BLaER1 treated with 17β-estradiol and CSF1 and Interleukin-3, amounts not matched to agents 10 nM and 100 nM (cell line): ENCODE measurements at regions not wholly inside any gene's neighbourhood (a gene's known extent, or its start where the extent isn't known, plus 50 kb on each side); places are given as distances from the start of the nearest gene placed in this dataset.

Experiments used
- H3K27ac ChIP-seq, 11 experiments: shearing (Covaris generic); formaldehyde crosslinking; 2 replicates each; pipeline ENCODE4 v1.8.1; 2022
- H3K27me3 ChIP-seq, 11 experiments: shearing (Covaris generic); formaldehyde crosslinking; 2 replicates each; pipeline ENCODE4 v1.8.1; 2022
- H3K36me3 ChIP-seq, 11 experiments: shearing (Covaris generic); formaldehyde crosslinking; 2 replicates each; pipeline ENCODE4 v1.8.1; 2022
- H3K4me1 ChIP-seq, 10 experiments: shearing (Covaris generic); formaldehyde crosslinking; 2 replicates each; pipeline ENCODE4 v1.8.1; 2022
- H3K4me2 ChIP-seq, 11 experiments: shearing (Covaris generic); formaldehyde crosslinking; 2 replicates each; pipeline ENCODE4 v1.8.1; 2022
- H3K4me3 ChIP-seq, 10 experiments: shearing (Covaris generic); formaldehyde crosslinking; 2 replicates each; pipeline ENCODE4 v1.8.1; 2022
- H3K9ac ChIP-seq, 11 experiments: shearing (Covaris generic); formaldehyde crosslinking; 2 replicates each; pipeline ENCODE4 v1.8.1; 2022
- H3K9me3 ChIP-seq, 11 experiments: shearing (Covaris generic); formaldehyde crosslinking; replicated peaks in 1 of 11; 2 replicates each; pipeline ENCODE4 v1.8.1; 2022
- H4K20me1 ChIP-seq, 11 experiments: shearing (Covaris generic); formaldehyde crosslinking; 2 replicates each; pipeline ENCODE4 v1.8.1; 2022
- Cebpa-rat ChIP-seq, 11 experiments: shearing (Covaris generic); IDR thresholded peaks; 2 replicates each; pipeline ENCODE4 v1.8.1; 2022

DNA sequence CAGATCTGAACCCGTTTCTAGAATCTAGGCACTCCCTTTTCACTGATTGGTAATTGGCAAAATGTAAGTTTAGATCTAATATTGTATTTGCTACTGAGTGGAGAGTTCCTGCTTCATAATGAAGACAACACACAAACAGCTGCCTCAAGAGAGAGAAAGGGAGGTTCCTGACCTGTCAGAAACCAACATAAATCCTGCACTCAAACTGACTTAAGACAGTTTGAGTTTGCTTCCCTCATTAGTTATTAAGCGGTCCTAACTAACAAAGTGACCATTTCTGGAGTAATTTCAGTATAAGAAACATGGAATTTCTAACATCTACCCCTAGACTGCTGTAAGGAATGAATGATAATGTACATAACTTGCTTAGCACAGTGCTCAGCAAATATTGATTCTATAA, 191.2 kb downstream of the METTL4 start:
- Histone ChIP-seq H3K4me2 (no peak overlapping the region), H3K36me3 (no peaks in the 10 kb centered on the region), H3K4me1 (peaks cover 0 to 3% (median 1%) of the 10 kb centered on the region in 10 experiments; a peak in 14 of 20 replicates), H3K9ac (no peak overlapping the region), H3K27ac (no peak overlapping the region), H4K20me1 (no peaks in the 10 kb centered on the region), H3K4me3 (no peak overlapping the region), H3K9me3 (peaks cover 0 to 25% (median 12%) of the 10 kb centered on the region in 11 experiments; a peak in 13 of 22 replicates), H3K27me3 (no peaks in the 10 kb centered on the region)
- no peak for TF ChIP-seq Cebpa-rat (IDR thresholded peaks at IDR 0.05)

GRCh38 chr18:2381539-2381938, 189.8 kb downstream of the METTL4 start:
- no peak overlapping the region for H3K9ac ChIP-seq
- no peaks in the 10 kb centered on the region for H3K27me3 ChIP-seq
- H3K9me3 ChIP-seq, result peaks cover 0 to 33% (median 18%) of the 10 kb centered on the region in 11 experiments; a peak in 17 of 22 replicates
- no peak for TF ChIP-seq Cebpa-rat (IDR thresholded peaks at IDR 0.05)
- H3K4me1 ChIP-seq, result peaks cover 0 to 13% (median 9%) of the 10 kb centered on the region in 10 experiments; a peak in 15 of 20 replicates
- no peaks in the 10 kb centered on the region for H3K36me3 ChIP-seq
- H3K4me3 ChIP-seq, result no peak overlapping the region
- H3K4me2 ChIP-seq, result no peak overlapping the region
- no peaks in the 10 kb centered on the region for H4K20me1 ChIP-seq
- H3K27ac ChIP-seq, result no peak overlapping the region

GRCh38 chr18:2387588-2387987, 183.7 kb downstream of the METTL4 start:
- no peak overlapping the region for H3K4me2 ChIP-seq
- H3K36me3 ChIP-seq, result no peaks in the 10 kb centered on the region
- peaks cover 11 to 44% (median 23%) of the 10 kb centered on the region in 11 experiments; a peak in 19 of 22 replicates for H3K9me3 ChIP-seq
- no peaks in the 10 kb centered on the region for H4K20me1 ChIP-seq
- TF ChIP-seq Cebpa-rat (IDR thresholded peaks at IDR 0.05), result no peak
- no peak overlapping the region for H3K27ac ChIP-seq
- no peak overlapping the region for H3K4me3 ChIP-seq
- H3K9ac ChIP-seq, result no peak overlapping the region
- H3K4me1 ChIP-seq, result peaks cover 0 to 13% (median 9%) of the 10 kb centered on the region in 10 experiments; a peak in 15 of 20 replicates
- no peaks in the 10 kb centered on the region for H3K27me3 ChIP-seq

DNA sequence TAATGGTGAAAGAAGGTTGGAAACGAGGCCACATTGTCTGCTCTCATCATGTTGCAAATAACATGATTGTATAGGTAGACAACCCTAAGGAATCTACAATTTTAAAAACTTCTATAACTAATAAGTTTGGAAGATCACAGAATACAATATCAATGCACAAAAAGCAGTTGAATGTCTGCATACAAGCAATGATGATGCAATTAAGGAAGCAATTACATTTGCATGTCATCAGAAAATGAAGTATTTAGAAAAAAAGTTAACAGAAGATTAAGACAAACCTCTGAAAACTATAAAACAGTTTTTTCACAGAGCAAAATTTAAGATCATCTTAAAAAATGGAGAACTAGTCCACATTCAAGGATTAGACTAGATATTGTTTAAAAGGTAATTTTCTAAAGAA, 181.1 kb downstream of the METTL4 start:
- H3K4me3 ChIP-seq, result no peak overlapping the region
- no peak overlapping the region for H3K4me2 ChIP-seq
- TF ChIP-seq Cebpa-rat (IDR thresholded peaks at IDR 0.05), result no peak
- no peaks in the 10 kb centered on the region for H3K36me3 ChIP-seq
- H4K20me1 ChIP-seq, result no peaks in the 10 kb centered on the region
- no peak overlapping the region for H3K27ac ChIP-seq
- peaks cover 0 to 22% (median 18%) of the 10 kb centered on the region in 10 experiments; a peak in 16 of 20 replicates for H3K4me1 ChIP-seq
- peaks cover 11 to 45% (median 21%) of the 10 kb centered on the region in 11 experiments; a peak in 19 of 22 replicates for H3K9me3 ChIP-seq
- H3K9ac ChIP-seq, result no peak overlapping the region
- H3K27me3 ChIP-seq, result no peaks in the 10 kb centered on the region

DNA sequence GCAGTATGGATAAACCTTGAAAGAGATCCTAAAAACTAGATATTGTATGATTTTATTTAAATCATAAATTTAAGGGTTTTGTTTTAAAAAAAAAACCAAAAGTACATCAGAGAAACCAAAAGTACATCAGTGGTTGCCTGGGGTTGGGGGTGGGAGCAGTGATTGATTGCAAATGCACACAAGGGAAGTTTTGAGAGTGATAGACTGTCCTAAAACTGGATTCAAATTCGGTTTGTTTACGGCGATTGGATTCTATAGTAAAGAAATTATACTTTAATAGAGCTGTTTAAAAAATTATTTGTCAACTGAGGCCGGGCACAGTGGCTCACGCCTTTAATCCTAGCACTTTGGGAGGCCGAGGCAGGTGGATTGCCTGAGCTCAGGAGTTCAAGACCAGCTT, 179.8 kb downstream of the METTL4 start:
- no peaks in the 10 kb centered on the region for H4K20me1 ChIP-seq
- H3K36me3 ChIP-seq, result no peaks in the 10 kb centered on the region
- no peak for TF ChIP-seq Cebpa-rat (IDR thresholded peaks at IDR 0.05)
- no peaks in the 10 kb centered on the region for H3K27me3 ChIP-seq
- no peak overlapping the region for H3K4me2 ChIP-seq
- no peak overlapping the region for H3K9ac ChIP-seq
- peaks cover 0 to 20% (median 13%) of the 10 kb centered on the region in 10 experiments; a peak in 12 of 20 replicates for H3K4me1 ChIP-seq
- no peak overlapping the region for H3K27ac ChIP-seq
- H3K4me3 ChIP-seq, result no peak overlapping the region
- H3K9me3 ChIP-seq, result peaks cover 11 to 36% (median 19%) of the 10 kb centered on the region in 11 experiments; a peak in 18 of 22 replicates

- Histone ChIP-seq H3K9me3 (peaks cover 5 to 29% (median 14%) of the 10 kb centered on the region in 11 experiments; a peak in 17 of 22 replicates), H3K9ac (no peak overlapping the region), H4K20me1 (no peaks in the 10 kb centered on the region), H3K4me3 (no peak overlapping the region), H3K4me2 (no peak overlapping the region), H3K36me3 (no peaks in the 10 kb centered on the region), H3K4me1 (peaks cover 0 to 20% (median 13%) of the 10 kb centered on the region in 10 experiments; a peak in 12 of 20 replicates), H3K27me3 (no peaks in the 10 kb centered on the region), H3K27ac (no peak overlapping the region)
- no peak for TF ChIP-seq Cebpa-rat (IDR thresholded peaks at IDR 0.05)
Measured at GRCh38 chr18:2392446-2392845, 178.9 kb downstream of the METTL4 start.

GRCh38 chr18:2394684-2395083, 176.6 kb downstream of the METTL4 start:
- Histone ChIP-seq H3K27ac (no peak overlapping the region), H3K4me2 (peak overlapping the region; percentile 1 to 76 (median 47); a peak in 16 of 22 replicates), H3K4me3 (no peak overlapping the region; a peak in 1 of 20 replicates), H3K9me3 (peaks cover 0 to 15% (median 0%) of the 10 kb centered on the region in 11 experiments; a peak in 3 of 22 replicates), H3K36me3 (no peaks in the 10 kb centered on the region), H3K9ac (peak overlapping the region in 2 of 11 experiments; percentile 15 to 18; a peak in 2 of 22 replicates), H4K20me1 (no peaks in the 10 kb centered on the region), H3K27me3 (no peaks in the 10 kb centered on the region), H3K4me1 (peaks cover 0 to 20% (median 13%) of the 10 kb centered on the region in 10 experiments; a peak in 12 of 20 replicates)
- TF ChIP-seq Cebpa-rat (IDR thresholded peaks at IDR 0.05), result no peak

- Histone ChIP-seq H3K9ac (no peak overlapping the region), H4K20me1 (no peaks in the 10 kb centered on the region), H3K4me3 (no peak overlapping the region), H3K9me3 (peaks cover 0 to 15% (median 0%) of the 10 kb centered on the region in 11 experiments; a peak in 3 of 22 replicates), H3K36me3 (no peaks in the 10 kb centered on the region), H3K4me1 (peaks cover 0 to 20% (median 13%) of the 10 kb centered on the region in 10 experiments; a peak in 13 of 20 replicates), H3K4me2 (peak overlapping the region in 8 of 11 experiments; percentile 13 to 76 (median 58); a peak in 15 of 22 replicates), H3K27me3 (no peaks in the 10 kb centered on the region), H3K27ac (no peak overlapping the region)
- no peak for TF ChIP-seq Cebpa-rat (IDR thresholded peaks at IDR 0.05)
Measured at GRCh38 chr18:2395427-2396161, 175.7 kb downstream of the METTL4 start.

DNA sequence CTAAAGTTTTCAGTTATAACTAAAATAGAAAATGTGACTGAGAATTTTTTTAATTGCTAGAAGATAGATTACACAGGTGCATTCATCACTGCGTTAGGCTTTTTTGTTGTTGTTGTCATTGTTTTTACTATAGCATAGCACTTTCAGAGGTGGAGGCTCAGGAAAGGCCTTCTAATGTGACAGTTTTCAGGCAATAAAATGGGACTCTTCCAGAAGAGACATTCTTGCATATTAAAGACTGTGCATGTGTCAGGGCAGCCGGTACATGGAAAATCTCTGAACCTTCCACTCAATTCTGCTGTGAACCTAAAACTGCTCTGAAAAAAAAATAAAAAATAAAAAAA, 175.2 kb downstream of the METTL4 start:
- H3K4me2 ChIP-seq, result no peak overlapping the region
- H4K20me1 ChIP-seq, result no peaks in the 10 kb centered on the region
- peaks cover 0 to 15% (median 0%) of the 10 kb centered on the region in 11 experiments; a peak in 3 of 22 replicates for H3K9me3 ChIP-seq
- no peak overlapping the region for H3K9ac ChIP-seq
- H3K4me1 ChIP-seq, result peaks cover 0 to 20% (median 13%) of the 10 kb centered on the region in 10 experiments; a peak in 13 of 20 replicates
- H3K36me3 ChIP-seq, result no peaks in the 10 kb centered on the region
- H3K27ac ChIP-seq, result no peak overlapping the region
- no peak for TF ChIP-seq Cebpa-rat (IDR thresholded peaks at IDR 0.05)
- no peak overlapping the region for H3K4me3 ChIP-seq
- H3K27me3 ChIP-seq, result no peaks in the 10 kb centered on the region
